HG02885 (cell line): ENCODE measurements at regions not wholly inside any gene's neighbourhood (a gene's known extent, or its start where the extent isn't known, plus 50 kb on each side); places are given as distances from the start of the nearest gene placed in this dataset.

ENCODE experiments used
- ATAC-seq: cut with Tn5 transposase; IDR thresholded peaks from one replicate; pipeline ENCODE4 v1.9.1; 2021; ENCODE audit warnings: mild to moderate bottlenecking; ENCODE audit not compliant: unreplicated experiment, poor library complexity

- ATAC-seq: no peak
These were observed 371.7 kb downstream of the TNS1 start for GRCh38 chr2:217631115-217631514.

GRCh38 chr2:217629347-217629746 lies 373.4 kb downstream of the TNS1 start:
- no peak for ATAC-seq

- ATAC-seq: no peak
These were observed 374.7 kb downstream of the TNS1 start for GRCh38 chr2:217628061-217628460.

- ATAC-seq: no peak
These were observed 375.9 kb downstream of the TNS1 start for GRCh38 chr2:217626926-217627325.

- ATAC-seq: no peak
These were observed 377.1 kb downstream of the TNS1 start for GRCh38 chr2:217625557-217626169.

- ATAC-seq: no peak
These were observed 379.4 kb downstream of the TNS1 start for GRCh38 chr2:217623281-217623912.

- no peak for ATAC-seq
These were observed 380.4 kb downstream of the TNS1 start for GRCh38 chr2:217622205-217623060.

- ATAC-seq: no peak
These were observed 381.4 kb downstream of the TNS1 start for GRCh38 chr2:217621391-217621801.

GRCh38 chr2:217618744-217619143 lies 384.1 kb downstream of the TNS1 start:
- no peak for ATAC-seq

- no peak for ATAC-seq
These were observed 385.2 kb downstream of the TNS1 start for GRCh38 chr2:217617616-217618022.

GRCh38 chr2:217616936-217617335 lies 385.9 kb downstream of the TNS1 start:
- ATAC-seq: no peak

GRCh38 chr2:217615171-217615570 lies 387.6 kb downstream of the TNS1 start:
- no peak for ATAC-seq

GRCh38 chr2:217614498-217614897 lies 388.3 kb downstream of the TNS1 start:
- no peak for ATAC-seq

GRCh38 chr2:217614096-217614495 lies 388.7 kb downstream of the TNS1 start:
- ATAC-seq: no peak

GRCh38 chr2:217612920-217613319 lies 389.9 kb downstream of the TNS1 start:
- ATAC-seq: no peak

- no peak for ATAC-seq
These were observed 390.6 kb downstream of the TNS1 start for GRCh38 chr2:217612211-217612610.

GRCh38 chr2:217611626-217612127 lies 391.1 kb downstream of the TNS1 start:
- no peak for ATAC-seq

GRCh38 chr2:217611056-217611455 lies 391.7 kb downstream of the TNS1 start:
- ATAC-seq: no peak

- ATAC-seq: peak; percentile 72
These were observed 392.4 kb downstream of the TNS1 start for GRCh38 chr2:217610401-217610814.

GRCh38 chr2:217609952-217610351 lies 392.8 kb downstream of the TNS1 start:
- no peak for ATAC-seq

GRCh38 chr2:217606296-217606695 lies 396.5 kb downstream of the TNS1 start:
- no peak for ATAC-seq
